Heart left ventricle (tissue), 16 donors: ENCODE measurements at regions not wholly inside any gene's neighbourhood (a gene's known extent, or its start where the extent isn't known, plus 50 kb on each side); places are given as distances from the start of the nearest gene placed in this dataset.
"Not testable (repeated sequence)": the region's sequence is repeated elsewhere in the genome, so short reads cannot be mapped to it uniquely, and the experiment has no call there.

Experiments used
- ATAC-seq, 4 donors: fragments of 200-7000 bp; cut with Tn5 transposase; one replicate each; pipeline ENCODE4 v1.9.1; 2020 to 2022; ENCODE audit warnings: moderate library complexity in 4 of 4, mild to moderate bottlenecking in 3 of 4, moderate number of reproducible peaks in 1 of 4
- DNase-seq, 5 donors: peaks; one replicate each; pipeline ENCODE4 v3.0.0-alpha.2; 2020
- H3K27ac ChIP-seq, 12 donors: fragments of 200-600 bp; sonication (generic) in 4 of 12; one replicate each; pipeline versions ENCODE4 v1.5.0 to v1.8.0; 2016 to 2022; ENCODE audit warnings: mild to moderate bottlenecking in 2 of 12
- H3K27me3 ChIP-seq, 9 donors: fragments of 200-600 bp; sonication (generic) in 2 of 9; one replicate each; pipeline versions ENCODE4 v1.5.1 to v1.8.0; 2016 to 2022; ENCODE audit warnings: mild to moderate bottlenecking in 3 of 9
- H3K36me3 ChIP-seq, 9 donors: fragments of 200-600 bp; sonication (generic) in 2 of 9; one replicate each; pipeline versions ENCODE4 v1.5.0 to v1.8.0; 2018 to 2022; ENCODE audit warnings: mild to moderate bottlenecking in 2 of 9
- H3K4me1 ChIP-seq, 12 donors: fragments of 200-600 bp; sonication (generic) in 4 of 12; one replicate each; pipeline versions ENCODE4 v1.5.0 to v1.8.0; 2016 to 2022; ENCODE audit warnings: mild to moderate bottlenecking in 3 of 12
- H3K4me3 ChIP-seq, 12 donors: fragments of 200-600 bp; sonication (generic) in 4 of 12; one replicate each; pipeline versions ENCODE4 v1.5.0 to v1.8.0; 2017 to 2022; ENCODE audit warnings: mild to moderate bottlenecking in 9 of 12, moderate library complexity in 4 of 12
- H3K9me3 ChIP-seq, 12 donors: fragments of 200-600 bp; sonication (generic) in 4 of 12; one replicate each; pipeline versions ENCODE4 v1.5.0 to v1.8.0; 2016 to 2022; ENCODE audit warnings: mild to moderate bottlenecking in 1 of 12
- WGBS, 4 donors: extraction: QIAGEN DNeasy Blood & Tissue Kit in 2 of 4; methylation state at CpG; one replicate each; pipeline versions ENCODE4 v1.1.5 to v1.1.7; 2013 to 2018; 5-methylcytosine and 5-hydroxymethylcytosine counted together
- intact Hi-C, 10 donors: fragments of 100-400 bp; cut with DNase I; formaldehyde crosslinking; loops; one replicate each; pipeline versions ENCODE4 v1.11.1 to v1.14.2; 2022
- donor health status: ischemic (EF 13 %, LVEDD 7.1; RV severe dilation, severe dysfunction).
- donor health status: healthy with polysubstance abuse.
- donor health status: DM: no; HTN: yes; CAD: no.
- donor health status: DM: no; HTN: no; CAD: no.
- donor health status: ischemic (EF 25% LVEDD 6.9; RV normal size, moderate dysfunction).
- donor health status: ischemic (EF 25% LVEDD 5.7; RV mildly dilated, moderate dysfunction).
- donor health status: healthy.
- donor health status: DM: yes; HTN: yes; CAD: no.
- donor health status: ischemic (EF 35%, LVEDD 5.7; RV mildly dilated, moderate dysfunction).
- donor health status: nonischemic (EF 11% LVEDD 7.7; RV severe dilation, severe dysfunction).
- donor health status: DM: yes; HTN: yes; CAD: no.
- donor health status: PGD.
- donor health status: ischemic (EF 29% LVEDD 5.4; RV normal size, mild dysfunction).
- donor health status: nonischemic (EF 23%, LVEDD 6.1; RV moderate dilation, normal function).

DNA sequence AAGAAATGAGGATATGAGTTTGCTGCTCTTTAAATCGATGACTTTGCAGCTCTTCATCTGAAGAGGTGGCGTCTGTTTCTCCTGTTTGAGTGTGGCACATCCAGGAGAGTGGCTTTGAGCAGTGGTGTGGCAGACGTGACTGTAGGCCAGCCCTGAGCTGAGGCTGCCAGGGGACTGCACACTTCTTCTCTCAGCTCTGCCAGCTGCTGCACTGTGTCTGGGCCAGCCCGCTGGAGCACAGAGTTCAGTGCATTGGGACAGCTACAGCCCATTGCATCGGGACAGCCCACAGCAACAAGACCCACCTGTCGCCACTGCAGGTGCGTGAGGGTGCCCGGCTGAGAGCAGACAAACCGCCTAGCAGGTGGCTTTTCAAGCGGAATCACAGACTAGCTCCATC lies 3995.2 kb upstream of the TPTE start:
- intact Hi-C loops, H3K27ac ChIP-seq, H3K27me3 ChIP-seq, H3K9me3 ChIP-seq, ATAC-seq, H3K4me3 ChIP-seq, H3K4me1 ChIP-seq, H3K36me3 ChIP-seq, DNase-seq: not testable (repeated sequence)
- no CpG with 5 or more reads among the region's 10 CpGs for WGBS, 4 donors

DNA sequence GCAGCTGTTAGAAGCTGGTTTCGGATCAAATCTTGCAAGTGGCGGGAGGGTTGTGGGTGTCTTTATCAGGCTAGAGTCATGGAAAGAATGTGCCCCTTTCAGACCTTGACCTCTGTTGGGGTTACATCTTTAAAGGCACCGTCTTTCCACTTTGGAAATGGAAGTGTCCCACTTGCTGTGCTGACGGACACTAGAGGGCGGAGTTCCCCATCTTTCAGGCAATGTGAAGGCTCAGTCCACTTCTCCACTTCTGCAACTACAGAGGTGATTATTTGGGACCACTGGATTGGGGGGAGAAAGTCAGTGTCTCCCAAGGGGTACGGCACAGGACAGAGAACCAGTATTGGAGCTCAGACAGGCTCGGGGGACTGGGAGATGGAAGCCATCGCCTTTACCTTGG lies 3990.7 kb upstream of the TPTE start:
- ATAC-seq, result peak in 3 of 4 donors; percentile 61 to 78 (median 65)
- WGBS, 4 donors, result 0% methylated on average over 1 of the region's 8 CpGs; no CpG with 5 or more reads in 3 of the 4 donors
- H3K4me3 ChIP-seq, result not testable (repeated sequence)

DNA sequence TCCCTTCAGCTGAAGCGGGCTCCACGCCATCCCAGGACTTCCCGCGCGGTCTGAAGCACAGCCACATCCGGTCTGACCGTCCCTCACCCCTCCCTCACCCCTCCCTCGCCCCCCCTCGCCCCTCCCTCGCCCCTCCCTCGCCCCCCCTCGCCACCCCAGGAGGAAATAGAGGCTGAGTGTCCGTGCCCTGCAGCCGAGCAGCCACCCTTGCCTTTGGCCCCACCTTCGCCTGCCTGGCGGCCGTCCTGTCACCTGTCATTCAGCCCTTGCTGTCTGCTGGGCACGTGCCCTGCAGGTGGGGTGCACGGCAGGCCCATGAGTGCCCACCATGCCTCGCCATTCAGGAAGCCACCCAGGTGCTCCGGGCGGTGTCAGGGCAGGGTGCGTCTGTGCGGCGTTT lies 3988.1 kb upstream of the TPTE start:
- DNase-seq, H3K36me3 ChIP-seq, H3K4me3 ChIP-seq, intact Hi-C loops, H3K27ac ChIP-seq, ATAC-seq, H3K9me3 ChIP-seq, H3K27me3 ChIP-seq, H3K4me1 ChIP-seq: not testable (repeated sequence)
- WGBS, 4 donors, result 29 to 59% methylated on average over 1 to 5 of the region's 25 CpGs; no CpG with 5 or more reads in 2 of the 4 donors

More for the DNA sequence above, 3990.7 kb upstream of the TPTE start:
- intact Hi-C loops, H3K36me3 ChIP-seq, H3K27ac ChIP-seq, DNase-seq, H3K4me1 ChIP-seq, H3K27me3 ChIP-seq, H3K9me3 ChIP-seq: not testable (repeated sequence)

DNA sequence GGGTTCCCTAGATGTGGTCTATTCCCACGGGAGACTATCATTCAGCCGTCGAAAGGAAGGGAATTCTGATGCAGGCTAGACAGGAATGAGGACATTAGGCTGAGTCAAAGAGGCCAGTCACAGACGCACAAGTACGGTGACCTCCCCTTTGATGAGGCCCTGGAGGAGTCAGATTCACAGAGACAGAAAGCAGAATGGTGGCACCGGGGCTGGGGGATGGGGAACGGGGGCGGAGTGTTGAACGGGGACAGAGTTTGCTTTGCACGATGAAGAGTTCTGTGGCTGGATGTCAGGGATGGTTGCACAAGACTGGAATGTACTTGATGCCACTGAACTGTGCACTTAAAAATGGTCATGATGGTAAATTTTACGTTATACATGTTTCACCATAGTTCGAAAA lies 3983.1 kb upstream of the TPTE start:
- WGBS, 4 donors, result no CpG with 5 or more reads among the region's 12 CpGs
- DNase-seq, result not testable (repeated sequence)

DNA sequence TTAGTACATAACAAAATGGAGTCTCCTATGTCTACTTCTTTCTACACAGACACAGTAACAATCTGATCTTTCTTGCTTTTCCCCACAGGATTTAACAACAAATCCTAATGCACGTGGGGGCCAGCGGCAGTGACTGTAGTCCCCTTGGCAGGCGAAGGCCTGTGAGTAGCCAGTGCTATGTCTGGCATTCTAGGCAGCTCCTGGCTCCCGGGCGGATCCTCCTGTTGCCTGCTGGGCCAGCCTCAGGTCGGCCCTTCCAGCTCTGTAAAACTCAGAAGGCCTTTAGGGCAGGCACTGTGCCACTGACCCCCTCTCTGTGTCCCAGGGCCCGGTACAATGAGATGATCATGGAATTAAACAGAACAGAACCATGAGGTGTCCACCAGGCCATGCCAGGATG lies 3981.7 kb upstream of the TPTE start:
- H3K36me3 ChIP-seq, H3K9me3 ChIP-seq, H3K27me3 ChIP-seq, H3K27ac ChIP-seq, DNase-seq, H3K4me3 ChIP-seq, intact Hi-C loops, H3K4me1 ChIP-seq: not testable (repeated sequence)
- WGBS, 4 donors, result no CpG with 5 or more reads among the region's 7 CpGs
- ATAC-seq, result peak in 2 of 4 donors; percentile 44 to 82

More for the DNA sequence above, 3983.1 kb upstream of the TPTE start:
- ATAC-seq, H3K4me3 ChIP-seq, H3K9me3 ChIP-seq, H3K27me3 ChIP-seq, H3K36me3 ChIP-seq, intact Hi-C loops, H3K27ac ChIP-seq, H3K4me1 ChIP-seq: not testable (repeated sequence)

DNA sequence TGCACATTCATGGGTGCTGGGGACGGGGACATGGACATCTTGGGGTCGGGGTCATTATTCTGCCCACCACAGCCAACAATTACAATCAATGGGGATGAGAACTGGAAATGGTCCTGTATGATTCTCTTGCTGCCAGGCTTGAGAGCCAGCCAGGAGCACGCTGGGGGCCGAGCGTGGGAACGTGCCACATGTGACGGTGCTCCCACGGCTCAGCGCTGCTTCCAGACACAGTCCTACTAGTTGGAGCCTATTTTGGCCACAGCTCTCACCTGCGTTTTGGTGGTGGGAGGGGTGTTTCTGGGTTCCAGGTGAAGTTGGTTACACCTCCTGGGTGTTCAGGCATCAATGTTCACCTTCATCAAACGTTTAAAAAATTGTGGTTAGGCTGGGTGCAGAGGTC lies 3980.3 kb upstream of the TPTE start:
- ATAC-seq, H3K4me1 ChIP-seq, H3K36me3 ChIP-seq, DNase-seq, H3K27ac ChIP-seq, H3K9me3 ChIP-seq, H3K27me3 ChIP-seq, H3K4me3 ChIP-seq, intact Hi-C loops: not testable (repeated sequence)
- no CpG with 5 or more reads among the region's 11 CpGs for WGBS, 4 donors

DNA sequence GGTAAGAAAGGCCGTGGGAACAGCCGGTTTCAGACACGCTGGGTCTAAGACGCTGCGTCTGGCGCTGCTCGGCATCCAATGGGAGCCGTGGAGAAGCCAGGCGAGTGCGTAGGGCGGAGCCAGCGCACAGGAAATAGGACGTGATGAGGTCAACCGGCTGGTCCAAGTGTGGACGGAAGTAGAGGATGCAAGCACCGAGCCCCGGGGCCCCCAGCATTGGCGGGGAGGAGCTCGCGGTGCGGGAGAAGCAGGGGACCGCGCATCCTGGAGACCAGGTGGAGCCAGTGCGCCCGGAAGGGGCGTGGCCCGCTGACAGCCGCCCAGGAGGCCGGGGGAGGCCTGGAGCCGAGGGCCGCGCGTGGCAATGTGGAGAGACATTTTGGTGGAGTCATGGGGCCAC lies 3976.1 kb upstream of the TPTE start:
- H3K36me3 ChIP-seq, H3K27ac ChIP-seq, H3K4me1 ChIP-seq, H3K9me3 ChIP-seq, intact Hi-C loops, ATAC-seq, H3K4me3 ChIP-seq, H3K27me3 ChIP-seq, DNase-seq: not testable (repeated sequence)
- WGBS, 4 donors, result no CpG with 5 or more reads among the region's 33 CpGs

DNA sequence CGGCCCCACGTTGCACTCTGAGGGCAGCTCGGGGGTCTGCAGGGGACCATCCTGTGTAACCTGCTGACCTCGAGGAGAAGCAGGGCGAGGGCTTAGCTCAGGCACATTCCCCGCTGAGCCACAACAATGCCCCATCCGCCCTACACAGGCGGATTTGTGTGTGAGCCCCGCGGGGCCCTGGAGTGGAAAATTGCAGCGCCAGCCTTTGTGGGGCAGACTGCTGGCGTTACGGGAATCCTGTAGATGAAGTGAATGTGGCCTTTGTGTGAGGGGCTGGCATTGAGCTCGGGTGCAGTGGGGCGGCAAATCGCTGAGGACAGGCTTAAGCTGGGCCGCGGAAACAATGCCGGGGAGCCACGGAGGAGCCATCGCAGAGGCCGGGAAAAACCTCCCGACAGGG lies 3970.3 kb upstream of the TPTE start:
- H3K4me3 ChIP-seq, intact Hi-C loops, DNase-seq, H3K27ac ChIP-seq, ATAC-seq, H3K27me3 ChIP-seq, H3K36me3 ChIP-seq, H3K9me3 ChIP-seq, H3K4me1 ChIP-seq: not testable (repeated sequence)
- WGBS, 4 donors, result no CpG with 5 or more reads among the region's 23 CpGs

DNA sequence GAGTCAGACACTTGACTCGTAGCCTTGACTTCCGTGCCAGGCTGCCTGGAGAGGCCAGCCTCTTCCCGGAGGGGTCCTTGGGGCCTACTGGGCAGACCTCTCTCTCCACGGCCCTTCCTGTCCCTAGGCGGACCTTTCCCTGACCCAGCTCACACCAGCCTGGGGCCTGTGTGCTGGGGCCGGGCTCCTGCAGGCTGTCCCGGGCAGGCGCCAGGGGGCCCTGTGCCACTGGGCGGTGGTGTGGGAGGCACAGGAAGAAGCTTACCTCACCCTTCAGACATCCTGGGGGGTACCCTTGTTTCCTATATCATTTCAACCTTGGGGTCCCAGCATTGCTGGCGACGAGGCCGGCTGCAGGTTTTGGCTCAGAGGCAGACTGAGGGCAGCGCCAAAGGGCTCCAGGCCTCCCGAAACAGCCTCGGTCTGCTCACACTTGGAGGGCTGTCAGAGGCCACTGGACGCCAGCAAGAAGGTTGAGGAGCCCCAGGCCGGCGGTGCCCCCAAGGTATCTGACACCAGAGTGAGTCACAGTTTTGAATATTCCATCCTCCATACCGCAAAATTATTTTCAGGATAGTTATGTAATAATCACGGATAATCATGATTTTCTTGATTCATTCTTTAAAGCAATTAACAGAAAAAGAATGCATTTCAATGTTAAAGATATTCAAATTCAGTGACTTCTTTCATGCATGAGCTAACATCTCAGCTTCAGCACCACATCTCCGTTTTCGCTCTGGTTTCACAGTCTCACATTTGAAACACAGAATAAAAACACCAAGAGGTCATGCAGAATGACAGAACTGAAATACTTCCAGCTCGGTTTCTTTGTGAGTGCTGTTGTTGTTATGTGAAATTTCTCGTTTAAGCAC lies 3967.6 kb upstream of the TPTE start:
- H3K27ac ChIP-seq, H3K36me3 ChIP-seq, intact Hi-C loops, H3K4me1 ChIP-seq, H3K27me3 ChIP-seq, H3K4me3 ChIP-seq, DNase-seq, H3K9me3 ChIP-seq: not testable (repeated sequence)
- WGBS, 4 donors, result no CpG with 5 or more reads among the region's 24 CpGs
- ATAC-seq, result peak in 1 of 4 donors; percentile 20

DNA sequence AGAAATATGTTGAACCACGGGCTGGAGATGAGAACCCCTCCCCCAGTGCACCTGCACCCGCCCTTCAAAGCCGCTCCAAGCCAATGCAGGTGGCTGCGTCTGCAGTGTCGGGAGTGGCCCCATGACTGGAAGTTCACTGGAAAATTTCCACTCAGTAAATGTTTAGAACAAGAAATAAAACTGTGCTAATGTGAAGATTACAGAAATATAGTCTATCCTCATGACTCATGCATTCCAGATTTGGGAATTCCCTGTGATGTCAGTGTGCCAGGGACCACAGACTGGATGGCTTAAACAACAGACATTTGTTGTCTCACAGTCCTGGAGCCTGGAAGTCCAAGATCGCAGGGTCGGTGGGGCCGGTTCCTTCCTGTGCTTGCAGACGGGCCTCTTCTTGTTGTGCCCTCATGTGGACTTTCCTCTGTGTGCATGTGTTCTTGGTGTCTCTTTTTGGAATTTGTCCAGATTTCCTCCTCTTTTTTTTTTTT lies 3967.0 kb upstream of the TPTE start:
- H3K9me3 ChIP-seq, DNase-seq, intact Hi-C loops, H3K4me1 ChIP-seq, H3K36me3 ChIP-seq, H3K27me3 ChIP-seq, H3K4me3 ChIP-seq, H3K27ac ChIP-seq: not testable (repeated sequence)
- peak in 3 of 4 donors; percentile 42 to 83 (median 66) for ATAC-seq
- WGBS, 4 donors, result no CpG with 5 or more reads among the region's 9 CpGs

DNA sequence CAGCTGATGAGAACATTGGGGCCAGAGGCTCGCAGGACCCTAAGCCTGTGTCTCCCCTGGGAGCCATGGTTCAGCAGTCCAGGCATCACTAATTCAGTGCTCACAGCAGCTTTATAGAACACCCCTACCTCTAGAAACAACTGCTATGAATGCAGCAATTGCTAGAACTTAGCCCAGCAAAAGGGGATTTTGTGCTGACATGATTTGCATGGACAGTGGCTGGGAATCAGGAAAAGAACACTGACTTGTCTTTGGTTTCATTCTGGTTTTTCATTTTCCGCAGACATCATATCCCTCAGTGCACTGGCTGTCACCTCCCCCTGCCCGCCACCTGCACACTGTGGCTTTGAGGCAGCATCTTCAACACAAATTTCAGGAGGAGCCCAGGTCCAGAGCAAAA lies 3964.9 kb upstream of the TPTE start:
- no CpG with 5 or more reads among the region's 3 CpGs for WGBS, 4 donors
- H3K27me3 ChIP-seq, H3K4me1 ChIP-seq, intact Hi-C loops, DNase-seq, H3K4me3 ChIP-seq, H3K27ac ChIP-seq, H3K9me3 ChIP-seq, ATAC-seq, H3K36me3 ChIP-seq: not testable (repeated sequence)
